ENCODE measurements at regions not wholly inside any gene's neighbourhood (a gene's known extent, or its start where the extent isn't known, plus 50 kb on each side); places are given as distances from the start of the nearest gene placed in this dataset.

- no peaks in the 10 kb centered on the region for H3K27me3 ChIP-seq
- H3K9me3 ChIP-seq, result no peaks in the 10 kb centered on the region
- H3K4me1 ChIP-seq (ENCODE audit: control insufficient read depth in 1 of 2, insufficient read depth in 1 of 2, low read depth in 1 of 2, low read length in 1 of 2), result no peaks in the 10 kb centered on the region
- H3K4me3 ChIP-seq (ENCODE audit: low read depth in 1 of 2, low read length in 1 of 2), result no peak overlapping the region
- TF ChIP-seq, protein P1, sequence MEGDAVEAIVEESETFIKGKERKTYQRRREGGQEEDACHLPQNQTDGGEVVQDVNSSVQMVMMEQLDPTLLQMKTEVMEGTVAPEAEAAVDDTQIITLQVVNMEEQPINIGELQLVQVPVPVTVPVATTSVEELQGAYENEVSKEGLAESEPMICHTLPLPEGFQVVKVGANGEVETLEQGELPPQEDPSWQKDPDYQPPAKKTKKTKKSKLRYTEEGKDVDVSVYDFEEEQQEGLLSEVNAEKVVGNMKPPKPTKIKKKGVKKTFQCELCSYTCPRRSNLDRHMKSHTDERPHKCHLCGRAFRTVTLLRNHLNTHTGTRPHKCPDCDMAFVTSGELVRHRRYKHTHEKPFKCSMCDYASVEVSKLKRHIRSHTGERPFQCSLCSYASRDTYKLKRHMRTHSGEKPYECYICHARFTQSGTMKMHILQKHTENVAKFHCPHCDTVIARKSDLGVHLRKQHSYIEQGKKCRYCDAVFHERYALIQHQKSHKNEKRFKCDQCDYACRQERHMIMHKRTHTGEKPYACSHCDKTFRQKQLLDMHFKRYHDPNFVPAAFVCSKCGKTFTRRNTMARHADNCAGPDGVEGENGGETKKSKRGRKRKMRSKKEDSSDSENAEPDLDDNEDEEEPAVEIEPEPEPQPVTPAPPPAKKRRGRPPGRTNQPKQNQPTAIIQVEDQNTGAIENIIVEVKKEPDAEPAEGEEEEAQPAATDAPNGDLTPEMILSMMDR (IDR thresholded peaks at IDR 0.05), result no peak
- H3K36me3 ChIP-seq, result no peaks in the 10 kb centered on the region
- H3K27ac ChIP-seq, result no peak overlapping the region
Measured at GRCh38 chr4:177957596-177958360, 515.5 kb upstream of the AGA start.

- Histone ChIP-seq H3K27me3 (no peaks in the 10 kb centered on the region), H3K4me1 (ENCODE audit: control insufficient read depth in 1 of 2, insufficient read depth in 1 of 2, low read depth in 1 of 2, low read length in 1 of 2) (no peaks in the 10 kb centered on the region), H3K27ac (no peak overlapping the region), H3K9me3 (no peaks in the 10 kb centered on the region), H3K36me3 (no peaks in the 10 kb centered on the region), H3K4me3 (ENCODE audit: low read depth in 1 of 2, low read length in 1 of 2) (no peak overlapping the region)
- TF ChIP-seq, protein P1 (IDR thresholded peaks at IDR 0.05), result no peak
Measured at GRCh38 chr4:177960566-177960965, 518.3 kb upstream of the AGA start.

DNA sequence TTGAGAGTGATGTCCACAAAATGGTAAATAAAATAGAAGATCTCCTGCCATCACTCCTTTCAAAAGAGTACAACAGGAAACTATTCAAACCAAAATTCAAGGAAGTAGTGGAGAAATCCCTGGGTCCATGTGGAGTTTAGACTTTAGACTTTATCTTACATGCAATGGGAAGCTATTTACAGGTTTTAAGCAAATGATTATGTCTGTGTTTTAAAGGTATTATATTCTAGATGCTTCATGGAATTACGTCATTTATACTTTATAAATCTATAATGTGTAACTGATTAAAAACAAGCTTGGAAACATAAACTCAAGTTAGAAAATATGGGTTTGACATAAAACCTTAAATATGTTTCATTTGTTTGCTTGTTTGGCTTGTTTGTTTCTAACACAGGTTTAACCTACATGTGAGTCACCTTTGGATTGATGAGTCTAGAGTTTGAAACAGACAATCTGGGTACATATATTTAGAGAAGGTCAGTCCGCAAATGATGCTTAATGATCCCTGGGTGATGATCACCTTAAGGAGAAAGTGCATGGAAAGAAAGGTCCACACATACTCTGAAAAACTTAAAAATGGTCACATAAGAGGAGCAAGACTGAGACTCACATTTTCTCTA is 519.6 kb upstream of the AGA start:
- no peak overlapping the region for H3K4me3 ChIP-seq (ENCODE audit: low read depth in 1 of 2, low read length in 1 of 2)
- no peaks in the 10 kb centered on the region for H3K9me3 ChIP-seq
- TF ChIP-seq, protein P1 (IDR thresholded peaks at IDR 0.05), result no peak
- no peaks in the 10 kb centered on the region for H3K27me3 ChIP-seq
- H3K27ac ChIP-seq, result no peak overlapping the region
- no peaks in the 10 kb centered on the region for H3K4me1 ChIP-seq (ENCODE audit: control insufficient read depth in 1 of 2, insufficient read depth in 1 of 2, low read depth in 1 of 2, low read length in 1 of 2)
- H3K36me3 ChIP-seq, result no peaks in the 10 kb centered on the region

DNA sequence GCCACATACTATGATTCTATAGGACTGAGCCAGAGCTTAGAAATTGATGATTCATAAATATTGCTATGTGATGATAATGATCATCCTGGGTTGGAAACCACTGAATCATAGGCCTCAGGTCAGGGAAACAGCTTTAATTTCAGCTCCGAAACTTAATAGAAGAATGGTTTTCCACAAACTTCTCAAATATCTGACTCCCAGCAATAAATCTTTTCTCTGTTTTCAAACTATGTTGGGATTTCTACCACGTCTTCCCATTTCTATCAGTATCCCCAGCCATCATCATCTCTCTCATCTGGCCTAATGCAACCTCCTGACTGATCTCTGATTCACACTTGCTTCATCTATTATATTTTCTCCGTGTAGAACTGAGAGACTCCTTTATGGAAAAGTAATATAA is 521.8 kb upstream of the AGA start:
- no peak overlapping the region for H3K27ac ChIP-seq

DNA sequence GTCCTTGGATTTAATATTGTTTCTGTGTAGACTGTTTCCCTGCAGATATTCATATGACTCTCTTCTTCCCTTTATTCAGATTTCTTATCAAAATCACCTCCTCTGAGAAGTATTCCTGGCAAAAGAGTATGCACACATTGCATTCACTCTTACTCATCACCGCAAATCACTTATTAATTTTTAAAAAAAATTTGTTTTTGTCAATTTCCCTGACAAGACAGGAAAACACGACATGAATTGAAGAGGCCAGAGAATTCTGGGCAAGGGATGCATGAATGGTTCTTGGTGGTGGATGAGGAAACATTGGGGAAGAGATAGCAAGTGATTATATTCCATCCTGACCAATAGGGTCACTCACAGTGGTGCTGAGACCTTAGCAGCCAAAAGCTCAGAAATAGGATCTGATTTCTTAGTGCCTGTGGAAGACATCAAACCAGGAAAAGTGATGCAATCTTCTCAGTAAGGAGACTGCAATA is 522.5 kb upstream of the AGA start:
- no peaks in the 10 kb centered on the region for H3K9me3 ChIP-seq
- no peaks in the 10 kb centered on the region for H3K4me1 ChIP-seq (ENCODE audit: control insufficient read depth in 1 of 2, insufficient read depth in 1 of 2, low read depth in 1 of 2, low read length in 1 of 2)
- TF ChIP-seq, protein P1 (IDR thresholded peaks at IDR 0.05), result no peak
- no peak overlapping the region for H3K4me3 ChIP-seq (ENCODE audit: low read depth in 1 of 2, low read length in 1 of 2)
- no peaks in the 10 kb centered on the region for H3K36me3 ChIP-seq
- H3K27ac ChIP-seq, result no peak overlapping the region
- no peaks in the 10 kb centered on the region for H3K27me3 ChIP-seq

More for the DNA sequence above, 521.8 kb upstream of the AGA start:
- Histone ChIP-seq H3K9me3 (no peaks in the 10 kb centered on the region), H3K36me3 (no peaks in the 10 kb centered on the region), H3K4me3 (ENCODE audit: low read depth in 1 of 2, low read length in 1 of 2) (no peak overlapping the region), H3K27me3 (no peaks in the 10 kb centered on the region), H3K4me1 (ENCODE audit: control insufficient read depth in 1 of 2, insufficient read depth in 1 of 2, low read depth in 1 of 2, low read length in 1 of 2) (no peaks in the 10 kb centered on the region)
- TF ChIP-seq, protein P1 (IDR thresholded peaks at IDR 0.05), result no peak
